GM12872 (cell line): ENCODE measurements at regions not wholly inside any gene's neighbourhood (a gene's known extent, or its start where the extent isn't known, plus 50 kb on each side); places are given as distances from the start of the nearest gene placed in this dataset.

ENCODE experiments used
- TF ChIP-seq, protein P1 (sequence below): IDR thresholded peaks from 3 replicates; pipeline ENCODE4 v1.5.1; 2011; ENCODE audit warnings: low read depth, mild to moderate bottlenecking, low read length, moderate library complexity; ENCODE audit not compliant: insufficient read depth

DNA sequence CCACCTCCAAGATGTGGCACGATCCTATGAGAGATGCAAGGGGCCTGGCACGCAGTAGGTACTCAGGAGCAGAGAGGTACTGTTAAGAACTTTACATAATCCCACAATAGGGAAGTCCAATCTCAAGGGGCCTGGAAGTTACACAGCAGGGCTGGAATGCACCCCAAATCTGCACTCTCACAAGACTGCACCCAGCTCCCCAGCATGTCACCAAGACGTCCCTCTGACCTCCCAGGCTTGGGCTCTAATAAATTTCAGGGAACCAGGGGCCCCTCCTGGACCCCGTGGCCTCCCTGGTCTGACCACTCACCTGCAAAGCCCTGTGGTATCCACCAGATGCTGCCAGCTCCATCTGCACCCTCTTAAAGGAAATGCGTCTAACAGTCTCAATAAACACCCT, 94.9 kb downstream of the OAT start:
- TF ChIP-seq, protein P1, sequence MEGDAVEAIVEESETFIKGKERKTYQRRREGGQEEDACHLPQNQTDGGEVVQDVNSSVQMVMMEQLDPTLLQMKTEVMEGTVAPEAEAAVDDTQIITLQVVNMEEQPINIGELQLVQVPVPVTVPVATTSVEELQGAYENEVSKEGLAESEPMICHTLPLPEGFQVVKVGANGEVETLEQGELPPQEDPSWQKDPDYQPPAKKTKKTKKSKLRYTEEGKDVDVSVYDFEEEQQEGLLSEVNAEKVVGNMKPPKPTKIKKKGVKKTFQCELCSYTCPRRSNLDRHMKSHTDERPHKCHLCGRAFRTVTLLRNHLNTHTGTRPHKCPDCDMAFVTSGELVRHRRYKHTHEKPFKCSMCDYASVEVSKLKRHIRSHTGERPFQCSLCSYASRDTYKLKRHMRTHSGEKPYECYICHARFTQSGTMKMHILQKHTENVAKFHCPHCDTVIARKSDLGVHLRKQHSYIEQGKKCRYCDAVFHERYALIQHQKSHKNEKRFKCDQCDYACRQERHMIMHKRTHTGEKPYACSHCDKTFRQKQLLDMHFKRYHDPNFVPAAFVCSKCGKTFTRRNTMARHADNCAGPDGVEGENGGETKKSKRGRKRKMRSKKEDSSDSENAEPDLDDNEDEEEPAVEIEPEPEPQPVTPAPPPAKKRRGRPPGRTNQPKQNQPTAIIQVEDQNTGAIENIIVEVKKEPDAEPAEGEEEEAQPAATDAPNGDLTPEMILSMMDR, result no peak

DNA sequence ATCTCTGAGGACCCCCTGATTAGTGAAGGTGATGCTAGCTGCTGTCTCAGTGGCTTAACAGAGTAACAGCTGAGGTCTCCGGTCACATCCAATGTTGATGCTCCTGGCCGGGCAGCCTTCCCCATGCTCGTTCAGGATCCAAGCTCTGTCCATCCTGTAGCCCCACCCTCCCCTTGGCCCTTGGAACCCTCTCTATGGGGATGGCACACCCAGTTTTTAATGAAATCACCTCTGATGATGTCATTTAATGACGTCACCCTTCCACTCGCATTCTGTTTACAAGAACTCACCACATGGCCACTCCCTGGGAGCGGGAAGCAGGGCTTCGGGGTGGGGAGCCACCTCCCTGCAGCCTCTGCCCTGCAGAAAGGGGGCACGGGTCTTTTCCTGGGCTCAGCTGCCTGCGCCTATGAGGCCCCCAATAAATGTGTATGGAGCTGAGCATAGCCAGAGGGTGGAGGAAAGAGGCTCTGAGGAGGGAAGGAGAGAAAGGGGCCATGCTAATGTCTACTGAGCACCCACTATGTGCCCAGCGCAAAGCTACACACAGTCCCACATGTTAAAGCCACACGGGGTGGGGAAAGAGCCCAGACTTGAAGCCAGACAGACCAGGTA, 95.5 kb downstream of the OAT start:
- TF ChIP-seq, protein P1, result no peak

DNA sequence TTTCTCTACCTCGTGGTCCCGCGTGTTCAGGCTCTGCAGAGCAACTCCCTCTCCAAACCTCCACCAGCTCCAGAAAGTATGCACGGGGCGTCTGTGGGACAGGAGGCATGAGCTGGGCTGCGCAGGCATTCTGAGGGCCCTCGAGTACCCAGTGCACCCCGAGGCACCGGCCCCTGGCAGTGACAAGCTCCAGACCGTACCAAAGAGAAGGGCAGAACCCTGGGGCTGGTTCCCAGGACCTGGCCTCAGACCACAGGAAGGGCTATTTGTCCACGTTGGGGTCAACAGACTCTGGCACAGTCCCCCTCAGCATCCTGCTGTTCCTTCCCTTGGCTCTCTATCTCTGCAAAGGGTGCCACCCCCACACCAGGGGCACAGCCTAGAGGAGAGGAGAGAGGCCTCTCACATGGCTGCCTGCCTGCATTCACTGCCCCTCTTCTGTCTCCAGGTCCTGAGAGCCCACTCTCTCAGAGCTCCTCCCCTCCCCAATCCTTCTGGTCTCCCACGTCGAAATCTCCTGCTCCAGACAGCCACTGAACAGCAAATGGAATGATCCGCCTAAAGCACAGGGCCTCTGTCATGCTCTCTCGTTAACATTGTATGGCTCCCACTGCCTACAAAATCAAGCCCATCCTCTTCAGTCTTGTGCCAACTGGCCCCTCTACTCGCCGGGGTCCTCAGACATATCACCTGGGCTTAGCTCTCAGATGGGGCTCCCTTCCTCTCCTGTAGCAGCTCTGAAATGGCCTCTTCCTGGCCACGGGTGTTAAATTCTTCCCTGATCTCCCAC, 96.3 kb downstream of the OAT start:
- TF ChIP-seq, protein P1, result no peak

DNA sequence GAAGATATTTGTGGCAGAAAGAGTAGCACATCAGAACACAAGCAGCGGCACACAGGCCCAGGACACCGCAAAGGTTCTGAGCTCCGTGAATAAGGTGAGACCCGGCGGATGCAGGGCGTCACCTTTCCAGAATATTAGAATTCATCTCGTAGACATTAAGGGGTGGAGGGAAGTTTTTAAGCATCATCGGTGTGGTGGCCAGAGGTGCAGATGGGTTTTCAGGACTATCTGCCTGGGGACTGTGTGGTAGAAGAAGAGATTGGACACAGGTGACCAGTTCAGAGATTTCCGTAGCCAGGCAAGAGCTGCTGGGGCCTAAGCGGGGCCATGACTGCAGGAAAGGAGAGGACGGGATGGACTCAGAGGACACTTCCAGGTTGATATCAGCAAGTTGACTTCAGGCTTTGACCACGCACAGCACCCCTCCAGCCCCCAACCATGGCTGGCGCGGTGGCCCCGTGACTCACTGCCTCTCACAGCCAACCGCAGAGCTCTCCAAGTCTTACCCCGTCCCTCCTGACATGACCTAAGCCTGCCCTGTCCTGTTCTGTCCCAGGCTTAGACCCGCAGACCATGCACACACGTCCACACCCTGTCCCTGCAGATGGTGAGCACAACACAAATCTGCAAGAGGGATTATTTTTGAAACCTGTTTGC, 97.2 kb downstream of the OAT start:
- TF ChIP-seq, protein P1, result no peak

DNA sequence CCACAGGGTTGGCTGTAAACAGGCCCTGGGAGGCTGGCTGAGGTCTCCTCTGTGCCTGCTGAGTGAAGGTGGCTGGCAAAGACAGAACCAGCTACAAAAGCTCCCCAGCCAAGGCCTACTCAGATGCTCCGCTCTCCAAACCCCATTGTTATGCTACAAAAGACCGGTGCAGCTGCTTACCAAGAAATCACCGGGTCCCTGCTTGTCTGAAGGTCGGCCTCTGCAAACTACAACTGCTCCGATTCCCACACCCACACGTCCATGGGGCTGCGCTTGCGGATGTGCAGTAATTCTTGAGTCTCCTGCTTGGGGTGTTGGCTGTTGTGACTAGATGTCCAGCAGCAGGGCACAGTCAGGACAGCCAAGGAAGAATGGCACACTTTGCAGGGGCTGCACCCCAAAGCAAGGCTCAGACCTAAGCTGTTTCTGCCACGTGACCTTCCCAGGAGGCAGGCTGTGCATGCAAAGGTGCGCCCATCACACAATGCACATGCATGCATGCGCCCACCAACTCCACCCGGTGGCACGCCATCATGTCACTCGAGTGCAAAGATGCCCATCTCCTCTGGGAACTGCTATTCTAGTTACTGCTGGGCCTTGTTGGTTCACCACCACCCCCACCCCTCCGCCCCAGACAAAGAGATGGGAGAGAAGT, 97.8 kb downstream of the OAT start:
- TF ChIP-seq, protein P1, result no peak

DNA sequence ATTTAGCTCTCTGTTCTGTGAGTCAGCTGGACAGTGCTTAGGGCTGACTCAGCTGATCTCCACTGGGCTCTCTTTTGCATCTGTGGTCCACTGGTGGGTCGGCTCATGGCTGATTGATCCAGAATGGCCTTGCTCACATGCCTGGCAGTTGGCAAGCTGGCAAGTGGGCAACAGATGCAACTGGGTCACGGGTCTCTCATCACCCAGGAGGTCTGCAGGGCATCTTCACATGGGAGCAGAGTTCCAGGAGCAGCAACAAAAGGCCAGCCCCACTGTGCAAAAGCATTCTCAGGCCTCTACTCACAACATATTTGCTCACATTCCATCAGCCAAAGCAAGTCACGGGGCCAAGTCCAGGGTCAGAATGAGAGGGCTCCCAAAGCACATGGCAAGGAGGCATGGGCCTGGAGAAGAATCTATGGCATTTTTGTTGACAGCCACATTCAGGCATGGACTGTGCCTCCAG, 98.8 kb downstream of the OAT start:
- TF ChIP-seq, protein P1, result no peak

DNA sequence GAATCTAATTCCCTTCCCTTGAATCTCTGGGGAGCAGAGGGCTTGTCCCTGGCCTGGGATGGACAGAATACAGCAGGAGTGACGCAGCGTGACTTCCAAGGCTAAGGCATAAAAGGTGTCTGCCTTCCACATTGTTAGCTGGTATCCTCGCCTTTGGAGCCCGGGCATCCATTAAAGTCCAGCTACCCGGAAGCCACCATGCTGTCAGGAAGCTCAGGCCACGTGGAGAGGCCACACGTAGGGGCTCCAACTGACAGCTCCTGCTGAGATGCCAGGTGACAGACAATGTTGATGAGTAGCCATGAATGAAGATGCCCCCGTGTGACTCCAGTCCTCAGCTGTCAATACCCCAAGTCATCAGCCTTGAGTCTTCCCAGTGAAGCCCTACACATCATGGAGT, 99.9 kb downstream of the OAT start:
- TF ChIP-seq, protein P1, result no peak
